ENCODE measurements at regions not wholly inside any gene's neighbourhood (a gene's known extent, or its start where the extent isn't known, plus 50 kb on each side); places are given as distances from the start of the nearest gene placed in this dataset.

DNA sequence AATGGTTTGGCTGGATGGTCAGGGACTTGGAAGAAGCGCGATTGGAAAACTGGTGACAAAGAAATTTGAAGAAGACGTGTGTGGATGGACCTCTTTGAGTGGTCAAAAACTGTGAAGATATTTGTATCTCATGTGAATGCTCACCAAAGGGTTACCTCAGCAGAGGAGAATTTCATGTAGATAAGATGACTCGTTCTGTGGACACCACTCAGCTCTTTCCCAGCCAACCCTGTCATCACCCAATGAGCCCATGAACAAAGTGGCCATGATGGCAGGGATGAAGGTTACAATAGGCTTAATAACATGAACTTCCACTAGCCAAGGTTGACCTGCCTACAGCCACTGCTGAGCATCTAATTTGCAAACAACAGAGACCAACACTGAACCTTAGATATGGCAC lies 248.3 kb downstream of the KCNE4 start:
- no peaks in the 10 kb centered on the region for H3K36me3 ChIP-seq
- intact Hi-C loops (cut with DNase I) = no loop called here
- 90% methylated on average over 4 of the region's 4 CpGs for WGBS
- no peaks in the 10 kb centered on the region for H3K4me1 ChIP-seq (replicated peaks)
- no peak overlapping the region for H3K27ac ChIP-seq
- H3K9me3 ChIP-seq = no peaks in the 10 kb centered on the region
- H3K4me3 ChIP-seq = no peak overlapping the region
- no peaks in the 10 kb centered on the region for H3K27me3 ChIP-seq (replicated peaks; ENCODE audit: insufficient read depth)
- TF ChIP-seq POLR2AphosphoS5 (IDR thresholded peaks at IDR 0.05) (no peak), POLR2A (IDR thresholded peaks at IDR 0.05) (no peak)
- TF ChIP-seq, protein P1, sequence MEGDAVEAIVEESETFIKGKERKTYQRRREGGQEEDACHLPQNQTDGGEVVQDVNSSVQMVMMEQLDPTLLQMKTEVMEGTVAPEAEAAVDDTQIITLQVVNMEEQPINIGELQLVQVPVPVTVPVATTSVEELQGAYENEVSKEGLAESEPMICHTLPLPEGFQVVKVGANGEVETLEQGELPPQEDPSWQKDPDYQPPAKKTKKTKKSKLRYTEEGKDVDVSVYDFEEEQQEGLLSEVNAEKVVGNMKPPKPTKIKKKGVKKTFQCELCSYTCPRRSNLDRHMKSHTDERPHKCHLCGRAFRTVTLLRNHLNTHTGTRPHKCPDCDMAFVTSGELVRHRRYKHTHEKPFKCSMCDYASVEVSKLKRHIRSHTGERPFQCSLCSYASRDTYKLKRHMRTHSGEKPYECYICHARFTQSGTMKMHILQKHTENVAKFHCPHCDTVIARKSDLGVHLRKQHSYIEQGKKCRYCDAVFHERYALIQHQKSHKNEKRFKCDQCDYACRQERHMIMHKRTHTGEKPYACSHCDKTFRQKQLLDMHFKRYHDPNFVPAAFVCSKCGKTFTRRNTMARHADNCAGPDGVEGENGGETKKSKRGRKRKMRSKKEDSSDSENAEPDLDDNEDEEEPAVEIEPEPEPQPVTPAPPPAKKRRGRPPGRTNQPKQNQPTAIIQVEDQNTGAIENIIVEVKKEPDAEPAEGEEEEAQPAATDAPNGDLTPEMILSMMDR (IDR thresholded peaks at IDR 0.05) = no peak
- no peak for DNase-seq (ENCODE audit: low spot score)

DNA sequence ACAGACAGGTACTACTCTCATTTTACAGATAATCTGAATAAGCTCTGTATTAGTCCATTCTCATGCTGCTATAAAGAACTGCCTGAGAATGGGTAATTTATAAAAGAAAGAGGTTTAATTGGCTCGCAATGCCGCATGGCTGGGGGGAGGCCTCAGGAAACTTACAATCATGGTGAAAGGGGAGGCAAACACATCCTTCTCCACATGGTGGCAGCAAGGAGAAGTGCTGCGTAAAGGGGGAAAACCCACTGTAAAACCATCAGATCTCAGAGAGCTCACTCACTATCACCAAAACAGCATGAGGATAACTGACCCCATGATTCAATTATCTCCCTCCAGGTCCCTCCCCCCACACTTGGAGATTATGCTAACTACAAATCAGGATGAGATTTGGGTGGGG lies 254.4 kb downstream of the KCNE4 start:
- no peaks in the 10 kb centered on the region for H3K9me3 ChIP-seq

DNA sequence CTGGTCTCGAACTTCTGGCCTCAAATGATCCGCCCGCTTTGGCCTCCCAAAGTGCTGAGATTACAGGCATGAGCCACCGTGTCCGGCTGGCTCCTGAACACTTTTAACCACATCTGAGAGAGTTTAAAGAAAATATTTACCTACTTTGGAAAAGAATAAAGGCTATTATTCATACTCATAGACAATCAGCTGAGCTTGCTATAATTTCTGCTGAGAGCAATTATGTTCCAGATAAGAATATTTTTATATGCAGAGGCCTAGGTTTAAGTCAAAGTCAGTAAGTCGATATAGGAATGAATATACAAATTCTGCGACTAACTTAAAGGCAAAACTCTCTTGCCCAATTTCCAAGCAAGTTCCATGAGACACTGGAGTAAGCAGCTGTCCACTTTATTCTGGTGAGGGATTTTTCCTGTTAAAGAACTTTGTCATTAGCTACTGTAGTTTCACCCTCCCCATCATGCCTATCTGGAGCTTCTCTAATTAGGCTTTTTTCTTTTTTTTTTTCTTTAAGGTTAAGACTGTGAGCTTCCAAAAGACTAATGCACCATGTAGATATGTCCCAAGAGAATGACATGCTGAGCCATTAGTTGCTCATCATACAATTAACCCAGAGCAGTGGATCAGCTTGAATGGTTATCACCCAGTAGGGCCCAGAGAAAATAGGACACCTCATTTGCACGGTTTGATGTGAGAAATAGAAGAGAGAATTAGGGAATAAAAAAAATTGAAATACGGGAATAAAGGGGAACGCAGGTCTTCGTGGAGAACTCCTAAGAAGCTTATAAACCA lies 260.1 kb downstream of the KCNE4 start:
- WGBS = 78% methylated on average over 11 of the region's 11 CpGs
- intact Hi-C loops (cut with DNase I) = no loop called here
- no peaks in the 10 kb centered on the region for H3K4me1 ChIP-seq (replicated peaks)
- H3K36me3 ChIP-seq = no peaks in the 10 kb centered on the region
- no peaks in the 10 kb centered on the region for H3K27me3 ChIP-seq (replicated peaks; ENCODE audit: insufficient read depth)
- no peak for DNase-seq (ENCODE audit: low spot score)
- H3K9me3 ChIP-seq = no peaks in the 10 kb centered on the region
- no peak overlapping the region for H3K4me3 ChIP-seq
- TF ChIP-seq POLR2AphosphoS5 (IDR thresholded peaks at IDR 0.05) = no peak
- no peak for TF ChIP-seq POLR2A (IDR thresholded peaks at IDR 0.05)
- no peak overlapping the region for H3K27ac ChIP-seq

More for the DNA sequence above, 254.4 kb downstream of the KCNE4 start:
- Histone ChIP-seq H3K36me3 (no peaks in the 10 kb centered on the region), H3K27me3 (replicated peaks; ENCODE audit: insufficient read depth) (no peaks in the 10 kb centered on the region), H3K27ac (no peak overlapping the region), H3K4me1 (replicated peaks) (no peaks in the 10 kb centered on the region), H3K4me3 (no peak overlapping the region)
- intact Hi-C loops (cut with DNase I) = no loop called here
- no peak for DNase-seq (ENCODE audit: low spot score)
- WGBS = 54% methylated on average over 3 of the region's 3 CpGs
- TF ChIP-seq POLR2AphosphoS5 (IDR thresholded peaks at IDR 0.05) (no peak), POLR2A (IDR thresholded peaks at IDR 0.05) (no peak)
- TF ChIP-seq, protein P1 (IDR thresholded peaks at IDR 0.05) = no peak

DNA sequence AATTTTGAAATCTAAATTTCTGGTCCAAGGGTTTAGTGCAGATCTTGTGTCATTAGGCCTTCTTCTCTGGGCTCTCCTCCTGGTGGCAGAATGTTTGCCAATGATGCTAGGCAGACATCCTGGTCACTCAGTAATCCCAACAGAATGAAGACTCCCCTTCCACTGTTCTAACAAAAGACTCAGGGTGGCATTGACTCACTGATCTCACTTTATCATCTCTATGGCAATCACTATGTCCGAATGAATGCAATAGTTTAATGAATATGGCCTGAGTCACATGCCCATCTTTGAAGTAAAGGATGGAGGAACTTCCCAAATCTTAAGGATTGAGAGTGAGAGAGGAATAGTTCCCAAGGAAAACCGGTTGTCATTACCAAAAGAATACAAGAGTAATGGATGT lies 261.1 kb downstream of the KCNE4 start:
- no peak overlapping the region for H3K27ac ChIP-seq
- H3K27me3 ChIP-seq (replicated peaks; ENCODE audit: insufficient read depth) = no peaks in the 10 kb centered on the region

DNA sequence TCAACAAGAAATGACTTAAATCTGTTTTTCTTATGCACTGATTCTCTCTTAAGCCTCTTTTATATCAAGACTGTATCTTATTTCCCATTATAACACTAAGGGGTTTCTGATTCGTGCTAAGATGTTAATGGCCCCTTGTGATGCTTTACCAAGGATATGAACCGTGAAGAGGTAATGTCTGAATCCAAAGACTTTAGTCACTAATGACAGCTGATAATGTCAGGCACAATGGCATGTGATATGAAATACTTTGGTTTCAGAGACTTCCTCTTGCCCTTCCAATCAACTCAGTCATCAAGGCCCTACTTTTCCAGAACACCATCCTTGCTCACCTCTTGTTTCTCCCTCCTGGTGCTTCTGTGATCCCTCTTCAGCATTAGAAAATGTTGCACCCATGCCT lies 262.8 kb downstream of the KCNE4 start:
- H3K27me3 ChIP-seq (replicated peaks; ENCODE audit: insufficient read depth) = no peaks in the 10 kb centered on the region
- H3K9me3 ChIP-seq = no peaks in the 10 kb centered on the region
- TF ChIP-seq POLR2A (IDR thresholded peaks at IDR 0.05) (no peak), POLR2AphosphoS5 (IDR thresholded peaks at IDR 0.05) (no peak)
- TF ChIP-seq, protein P1 (IDR thresholded peaks at IDR 0.05) = no peak
- no peak for DNase-seq (ENCODE audit: low spot score)
- intact Hi-C loops (cut with DNase I) = no loop called here
- 74% methylated on average over 2 of the region's 2 CpGs for WGBS
- H3K36me3 ChIP-seq = no peaks in the 10 kb centered on the region
- no peak overlapping the region for H3K4me3 ChIP-seq
- no peaks in the 10 kb centered on the region for H3K4me1 ChIP-seq (replicated peaks)
- H3K27ac ChIP-seq = no peak overlapping the region

More for the DNA sequence above, 261.1 kb downstream of the KCNE4 start:
- 77% methylated on average over 2 of the region's 2 CpGs for WGBS
- Histone ChIP-seq H3K4me1 (replicated peaks) (no peaks in the 10 kb centered on the region), H3K9me3 (no peaks in the 10 kb centered on the region), H3K36me3 (no peaks in the 10 kb centered on the region), H3K4me3 (no peak overlapping the region)
- TF ChIP-seq POLR2A (IDR thresholded peaks at IDR 0.05) = no peak
- no peak for TF ChIP-seq POLR2AphosphoS5 (IDR thresholded peaks at IDR 0.05)
- TF ChIP-seq, protein P1 (IDR thresholded peaks at IDR 0.05) = no peak
- intact Hi-C loops (cut with DNase I) = no loop called here
- no peak for DNase-seq (ENCODE audit: low spot score)
